ENCODE measurements at regions not wholly inside any gene's neighbourhood (a gene's known extent, or its start where the extent isn't known, plus 50 kb on each side); places are given as distances from the start of the nearest gene placed in this dataset.

GRCh38 chr4:16384576-16384975 lies 158.3 kb upstream of the TAPT1 start:
- no peak for ATAC-seq
- TF ChIP-seq ISL1 (CRISPR knock-in tag; IDR thresholded peaks at IDR 0.05) (no peak), SNAI2 (CRISPR knock-in tag; IDR thresholded peaks at IDR 0.05) (no peak), ZC3H10 (CRISPR knock-in tag; IDR thresholded peaks at IDR 0.05) (no peak), ZFP3 (CRISPR knock-in tag; IDR thresholded peaks at IDR 0.05) (no peak), ESRRG (CRISPR knock-in tag; IDR thresholded peaks at IDR 0.05) (no peak)
- TF ChIP-seq, protein P1, sequence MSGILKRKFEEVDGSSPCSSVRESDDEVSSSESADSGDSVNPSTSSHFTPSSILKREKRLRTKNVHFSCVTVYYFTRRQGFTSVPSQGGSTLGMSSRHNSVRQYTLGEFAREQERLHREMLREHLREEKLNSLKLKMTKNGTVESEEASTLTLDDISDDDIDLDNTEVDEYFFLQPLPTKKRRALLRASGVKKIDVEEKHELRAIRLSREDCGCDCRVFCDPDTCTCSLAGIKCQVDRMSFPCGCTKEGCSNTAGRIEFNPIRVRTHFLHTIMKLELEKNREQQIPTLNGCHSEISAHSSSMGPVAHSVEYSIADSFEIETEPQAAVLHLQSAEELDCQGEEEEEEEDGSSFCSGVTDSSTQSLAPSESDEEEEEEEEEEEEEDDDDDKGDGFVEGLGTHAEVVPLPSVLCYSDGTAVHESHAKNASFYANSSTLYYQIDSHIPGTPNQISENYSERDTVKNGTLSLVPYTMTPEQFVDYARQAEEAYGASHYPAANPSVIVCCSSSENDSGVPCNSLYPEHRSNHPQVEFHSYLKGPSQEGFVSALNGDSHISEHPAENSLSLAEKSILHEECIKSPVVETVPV (CRISPR knock-in tag; IDR thresholded peaks at IDR 0.05) = no peak

DNA sequence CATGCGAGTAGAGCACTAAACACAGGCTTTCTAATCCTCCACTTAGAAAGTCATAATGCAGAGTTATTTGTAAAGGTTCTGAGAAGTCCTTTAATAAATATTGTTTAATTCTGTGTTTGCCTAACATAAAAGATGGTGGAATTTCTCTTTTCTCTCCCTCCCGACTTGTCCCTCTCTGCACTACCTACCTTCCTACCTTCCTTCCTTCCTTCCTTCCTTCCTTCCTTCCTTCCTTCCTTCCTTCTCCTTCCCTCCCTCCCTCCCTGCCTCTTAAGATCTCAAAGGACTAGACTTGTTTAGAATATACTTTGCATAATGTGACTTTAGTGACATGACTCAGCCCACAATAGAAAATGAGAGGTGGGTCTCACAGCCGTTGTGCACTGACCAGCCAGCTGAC lies 156.3 kb upstream of the TAPT1 start:
- no peak for TF ChIP-seq SNAI2 (CRISPR knock-in tag; IDR thresholded peaks at IDR 0.05)
- TF ChIP-seq BACH2 (CRISPR knock-in tag; IDR thresholded peaks at IDR 0.05; ENCODE audit: borderline replicate concordance) = no peak
- TF ChIP-seq CSDC2 (CRISPR knock-in tag; IDR thresholded peaks at IDR 0.05) = no peak
- TF ChIP-seq OSR1 (CRISPR knock-in tag; IDR thresholded peaks at IDR 0.05) = no peak
- TF ChIP-seq ZC3H10 (CRISPR knock-in tag; IDR thresholded peaks at IDR 0.05) = no peak
- no peak for TF ChIP-seq TOX (CRISPR knock-in tag; IDR thresholded peaks at IDR 0.05; ENCODE audit: borderline replicate concordance)
- TF ChIP-seq POU6F1 (CRISPR knock-in tag; IDR thresholded peaks at IDR 0.05; ENCODE audit: borderline replicate concordance, low read depth) = no peak
- no peak for TF ChIP-seq ESRRG (CRISPR knock-in tag; IDR thresholded peaks at IDR 0.05)
- TF ChIP-seq, protein P2, sequence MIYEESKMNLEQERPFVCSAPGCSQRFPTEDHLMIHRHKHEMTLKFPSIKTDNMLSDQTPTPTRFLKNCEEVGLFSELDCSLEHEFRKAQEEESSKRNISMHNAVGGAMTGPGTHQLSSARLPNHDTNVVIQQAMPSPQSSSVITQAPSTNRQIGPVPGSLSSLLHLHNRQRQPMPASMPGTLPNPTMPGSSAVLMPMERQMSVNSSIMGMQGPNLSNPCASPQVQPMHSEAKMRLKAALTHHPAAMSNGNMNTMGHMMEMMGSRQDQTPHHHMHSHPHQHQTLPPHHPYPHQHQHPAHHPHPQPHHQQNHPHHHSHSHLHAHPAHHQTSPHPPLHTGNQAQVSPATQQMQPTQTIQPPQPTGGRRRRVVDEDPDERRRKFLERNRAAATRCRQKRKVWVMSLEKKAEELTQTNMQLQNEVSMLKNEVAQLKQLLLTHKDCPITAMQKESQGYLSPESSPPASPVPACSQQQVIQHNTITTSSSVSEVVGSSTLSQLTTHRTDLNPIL (CRISPR knock-in tag; IDR thresholded peaks at IDR 0.05; ENCODE audit: low read depth) = no peak
- no peak for TF ChIP-seq ZFP3 (CRISPR knock-in tag; IDR thresholded peaks at IDR 0.05)
- TF ChIP-seq, protein P1 (CRISPR knock-in tag; IDR thresholded peaks at IDR 0.05) = no peak
- TF ChIP-seq, protein P3, sequence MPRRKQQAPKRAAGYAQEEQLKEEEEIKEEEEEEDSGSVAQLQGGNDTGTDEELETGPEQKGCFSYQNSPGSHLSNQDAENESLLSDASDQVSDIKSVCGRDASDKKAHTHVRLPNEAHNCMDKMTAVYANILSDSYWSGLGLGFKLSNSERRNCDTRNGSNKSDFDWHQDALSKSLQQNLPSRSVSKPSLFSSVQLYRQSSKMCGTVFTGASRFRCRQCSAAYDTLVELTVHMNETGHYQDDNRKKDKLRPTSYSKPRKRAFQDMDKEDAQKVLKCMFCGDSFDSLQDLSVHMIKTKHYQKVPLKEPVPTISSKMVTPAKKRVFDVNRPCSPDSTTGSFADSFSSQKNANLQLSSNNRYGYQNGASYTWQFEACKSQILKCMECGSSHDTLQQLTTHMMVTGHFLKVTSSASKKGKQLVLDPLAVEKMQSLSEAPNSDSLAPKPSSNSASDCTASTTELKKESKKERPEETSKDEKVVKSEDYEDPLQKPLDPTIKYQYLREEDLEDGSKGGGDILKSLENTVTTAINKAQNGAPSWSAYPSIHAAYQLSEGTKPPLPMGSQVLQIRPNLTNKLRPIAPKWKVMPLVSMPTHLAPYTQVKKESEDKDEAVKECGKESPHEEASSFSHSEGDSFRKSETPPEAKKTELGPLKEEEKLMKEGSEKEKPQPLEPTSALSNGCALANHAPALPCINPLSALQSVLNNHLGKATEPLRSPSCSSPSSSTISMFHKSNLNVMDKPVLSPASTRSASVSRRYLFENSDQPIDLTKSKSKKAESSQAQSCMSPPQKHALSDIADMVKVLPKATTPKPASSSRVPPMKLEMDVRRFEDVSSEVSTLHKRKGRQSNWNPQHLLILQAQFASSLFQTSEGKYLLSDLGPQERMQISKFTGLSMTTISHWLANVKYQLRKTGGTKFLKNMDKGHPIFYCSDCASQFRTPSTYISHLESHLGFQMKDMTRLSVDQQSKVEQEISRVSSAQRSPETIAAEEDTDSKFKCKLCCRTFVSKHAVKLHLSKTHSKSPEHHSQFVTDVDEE (CRISPR knock-in tag; IDR thresholded peaks at IDR 0.05) = no peak
- TF ChIP-seq PATZ1 (CRISPR knock-in tag; IDR thresholded peaks at IDR 0.05; ENCODE audit: borderline replicate concordance) = no peak
- TF ChIP-seq ZNF70 (CRISPR knock-in tag; IDR thresholded peaks at IDR 0.05) = no peak
- no peak for TF ChIP-seq ZNF565 (CRISPR knock-in tag; conservative IDR thresholded peaks at IDR 0.05; ENCODE audit: low read depth)
- no peak for TF ChIP-seq GLIS3 (CRISPR knock-in tag; IDR thresholded peaks at IDR 0.05)
- TF ChIP-seq ZFP30 (CRISPR knock-in tag; IDR thresholded peaks at IDR 0.05) = no peak
- no peak for ATAC-seq

- TF ChIP-seq OSR1 (CRISPR knock-in tag; IDR thresholded peaks at IDR 0.05) = no peak
- TF ChIP-seq, protein P2 (CRISPR knock-in tag; IDR thresholded peaks at IDR 0.05; ENCODE audit: low read depth) = no peak
- no peak for TF ChIP-seq SNAI2 (CRISPR knock-in tag; IDR thresholded peaks at IDR 0.05)
- no peak for TF ChIP-seq ZNF565 (CRISPR knock-in tag; conservative IDR thresholded peaks at IDR 0.05; ENCODE audit: low read depth)
- TF ChIP-seq ZC3H10 (CRISPR knock-in tag; IDR thresholded peaks at IDR 0.05) = no peak
- no peak for TF ChIP-seq PPARA (CRISPR knock-in tag; IDR thresholded peaks at IDR 0.05; ENCODE audit: borderline replicate concordance)
- TF ChIP-seq, protein P3 (CRISPR knock-in tag; IDR thresholded peaks at IDR 0.05) = no peak
- no peak for TF ChIP-seq ARNTL (CRISPR knock-in tag; IDR thresholded peaks at IDR 0.05; ENCODE audit: borderline replicate concordance, low read depth)
- no peak for ATAC-seq
These were observed 151.6 kb upstream of the TAPT1 start for GRCh38 chr4:16377887-16378286.

Data from SK-N-SH treated with all-trans-retinoic acid at 6 μM for 48 hours (cell line).